GM21717 (cell line): ENCODE measurements at regions not wholly inside any gene's neighbourhood (a gene's known extent, or its start where the extent isn't known, plus 50 kb on each side); places are given as distances from the start of the nearest gene placed in this dataset.

Source experiments
- ATAC-seq: cut with Tn5 transposase; IDR thresholded peaks from one replicate; pipeline ENCODE4 v1.9.1; 2021; ENCODE audit warnings: mild to moderate bottlenecking, moderate library complexity; ENCODE audit not compliant: unreplicated experiment

- no peak for ATAC-seq
Measured at GRCh38 chr11:16448123-16448717, 91.9 kb upstream of the SOX6 start.

- no peak for ATAC-seq
Measured at GRCh38 chr11:16441461-16441860, 85.1 kb upstream of the SOX6 start.

DNA sequence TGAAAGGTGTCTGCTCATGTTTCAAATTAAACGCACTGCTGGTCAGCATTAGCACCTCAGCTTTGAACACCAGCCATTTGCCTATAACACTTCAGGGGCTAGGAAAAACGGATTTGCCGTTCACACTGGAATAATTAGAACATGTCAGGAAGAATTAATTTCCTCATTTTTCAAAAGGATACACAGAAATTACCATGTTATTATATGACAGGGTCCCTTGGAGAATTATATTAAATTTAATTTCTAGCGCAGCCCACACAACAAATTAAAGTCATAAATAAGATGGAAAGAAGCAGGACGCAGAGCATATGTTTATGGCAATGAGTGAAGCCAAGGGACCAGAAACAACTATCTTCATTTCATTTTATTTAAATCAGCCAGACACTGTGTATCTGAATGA is 83.8 kb upstream of the SOX6 start:
- no peak for ATAC-seq

- ATAC-seq, result no peak
Measured at GRCh38 chr11:16434036-16434435, 77.7 kb upstream of the SOX6 start.

DNA sequence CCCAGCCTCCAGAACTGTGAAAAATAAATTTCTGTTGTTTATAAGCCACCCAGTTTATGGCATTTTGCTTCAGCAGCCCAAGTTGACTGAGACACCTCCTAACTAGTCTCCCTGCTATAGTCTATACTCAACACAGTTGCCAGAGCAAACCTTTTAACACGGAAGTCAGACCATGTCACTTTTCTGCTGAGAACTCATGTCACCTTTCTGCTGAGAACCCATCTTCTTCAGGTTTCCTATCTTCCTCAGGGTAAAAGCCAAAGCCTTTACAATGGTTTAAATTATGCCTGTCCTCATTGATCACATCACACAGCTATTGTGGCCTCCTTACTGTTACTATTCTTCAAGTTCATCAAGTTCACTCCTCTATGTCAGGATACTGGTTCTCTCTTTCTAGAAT is 74.3 kb upstream of the SOX6 start:
- no peak for ATAC-seq

DNA sequence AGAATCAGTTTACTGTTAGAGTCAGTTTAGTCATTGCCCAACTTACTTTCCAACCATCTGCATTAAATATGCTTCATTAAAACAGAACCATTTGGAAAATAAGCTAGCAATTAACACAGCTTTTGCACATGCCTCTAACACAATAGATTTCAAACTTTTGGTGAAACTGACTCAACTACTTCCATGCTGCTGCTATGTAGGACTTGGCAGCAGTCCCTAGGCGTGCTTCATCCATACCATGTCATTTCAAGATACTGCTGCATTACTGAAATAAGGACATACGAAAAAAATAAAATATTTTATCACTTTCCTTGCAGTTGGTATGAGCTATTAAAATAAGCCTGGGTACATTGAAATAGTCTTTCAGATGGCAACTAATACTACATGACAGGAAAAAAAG is 65.5 kb upstream of the SOX6 start:
- no peak for ATAC-seq

DNA sequence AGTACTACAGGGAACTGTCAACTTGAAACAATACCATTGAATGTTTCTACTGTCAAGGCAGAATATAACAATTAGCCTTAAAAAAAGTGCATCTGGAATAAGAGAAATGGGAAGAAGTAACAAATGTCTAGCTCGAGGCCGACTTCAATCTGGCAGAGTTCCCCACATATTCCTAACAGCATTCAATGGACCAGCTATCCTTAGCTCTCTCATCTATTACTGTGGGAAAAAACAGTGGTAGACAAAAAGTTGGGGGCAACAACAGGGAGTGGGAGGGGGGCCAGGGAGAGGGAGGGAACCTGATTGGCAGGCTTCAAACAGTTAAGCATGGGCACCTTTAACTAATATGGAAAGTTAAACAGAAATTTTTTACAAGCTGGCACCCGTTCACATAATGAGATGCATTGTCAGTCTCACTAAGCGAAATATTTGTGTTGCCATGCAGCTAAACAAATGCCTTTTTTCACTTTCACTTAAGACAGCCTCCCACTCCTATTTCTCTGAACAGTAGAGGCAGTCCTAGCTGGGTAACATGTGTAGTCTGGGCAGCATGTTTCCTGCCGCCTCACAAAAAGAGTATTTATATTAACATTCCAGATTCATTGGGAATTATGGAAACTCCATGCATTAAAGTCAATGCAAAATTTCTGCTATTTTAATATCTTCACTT is 62.2 kb upstream of the SOX6 start:
- ATAC-seq, result no peak

DNA sequence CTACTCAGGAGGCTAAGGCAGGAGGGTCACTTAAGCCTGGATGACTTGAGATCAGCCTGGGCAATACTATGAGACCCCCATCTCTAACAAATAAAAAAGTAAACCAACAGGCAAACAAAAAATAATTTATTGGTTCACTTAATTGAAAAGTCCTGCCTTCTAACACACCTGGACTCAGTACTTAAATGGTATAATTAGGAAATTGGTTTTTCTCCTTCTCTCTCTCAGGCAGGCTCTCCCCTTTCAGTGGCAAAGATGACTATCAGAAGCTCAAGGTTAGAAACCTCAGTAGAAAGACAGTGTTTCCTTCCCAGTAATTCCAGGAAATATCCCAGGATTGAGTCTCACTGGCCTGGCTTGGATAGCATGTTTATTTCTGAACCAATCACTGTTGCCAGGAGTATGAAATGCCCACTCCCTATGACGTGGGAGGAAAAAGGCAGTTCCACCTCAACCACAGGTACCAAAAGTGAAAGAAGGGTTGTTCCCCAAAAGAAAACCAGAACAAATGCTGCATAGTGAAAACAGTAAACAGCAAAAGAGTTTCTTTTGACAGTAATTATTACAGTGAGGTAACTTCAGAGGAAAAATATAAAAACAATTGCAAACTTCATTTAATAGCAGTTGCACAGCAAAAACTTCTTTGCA is 56.3 kb upstream of the SOX6 start:
- peak; percentile 92 for ATAC-seq

DNA sequence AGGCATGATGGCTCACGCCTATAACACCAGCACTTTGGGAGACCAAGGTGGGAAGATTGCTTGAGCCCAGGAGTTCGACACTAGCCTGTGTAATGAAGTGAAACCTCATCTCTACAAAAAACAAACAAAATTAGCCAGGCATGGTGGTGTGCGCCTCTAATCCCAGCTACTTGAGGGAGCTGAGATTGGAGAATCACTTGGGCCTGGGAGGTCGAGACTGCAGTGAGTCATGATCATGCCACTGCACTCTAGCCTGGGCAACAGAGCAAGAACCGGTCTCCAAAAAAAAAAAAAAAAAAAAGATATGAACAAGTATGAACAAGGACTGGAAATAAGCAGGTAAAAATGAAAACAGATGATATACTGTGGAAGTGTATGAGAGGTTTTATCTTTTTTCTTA is 54.1 kb upstream of the SOX6 start:
- no peak for ATAC-seq

GRCh38 chr11:16408619-16409018 is 52.3 kb upstream of the SOX6 start:
- ATAC-seq, result no peak

GRCh38 chr11:16406226-16406625 is 49.9 kb upstream of the SOX6 start:
- ATAC-seq, result no peak
